T-helper 1 cell (primary cell): ENCODE measurements at regions not wholly inside any gene's neighbourhood (a gene's known extent, or its start where the extent isn't known, plus 50 kb on each side); places are given as distances from the start of the nearest gene placed in this dataset.
"Not testable (repeated sequence)": the region's sequence is repeated elsewhere in the genome, so short reads cannot be mapped to it uniquely, and the experiment has no call there.

Experiments
- DNase-seq, 5 donors: peaks; one replicate each; pipeline ENCODE4 v3.0.0-alpha.2; 2012 to 2020

DNA sequence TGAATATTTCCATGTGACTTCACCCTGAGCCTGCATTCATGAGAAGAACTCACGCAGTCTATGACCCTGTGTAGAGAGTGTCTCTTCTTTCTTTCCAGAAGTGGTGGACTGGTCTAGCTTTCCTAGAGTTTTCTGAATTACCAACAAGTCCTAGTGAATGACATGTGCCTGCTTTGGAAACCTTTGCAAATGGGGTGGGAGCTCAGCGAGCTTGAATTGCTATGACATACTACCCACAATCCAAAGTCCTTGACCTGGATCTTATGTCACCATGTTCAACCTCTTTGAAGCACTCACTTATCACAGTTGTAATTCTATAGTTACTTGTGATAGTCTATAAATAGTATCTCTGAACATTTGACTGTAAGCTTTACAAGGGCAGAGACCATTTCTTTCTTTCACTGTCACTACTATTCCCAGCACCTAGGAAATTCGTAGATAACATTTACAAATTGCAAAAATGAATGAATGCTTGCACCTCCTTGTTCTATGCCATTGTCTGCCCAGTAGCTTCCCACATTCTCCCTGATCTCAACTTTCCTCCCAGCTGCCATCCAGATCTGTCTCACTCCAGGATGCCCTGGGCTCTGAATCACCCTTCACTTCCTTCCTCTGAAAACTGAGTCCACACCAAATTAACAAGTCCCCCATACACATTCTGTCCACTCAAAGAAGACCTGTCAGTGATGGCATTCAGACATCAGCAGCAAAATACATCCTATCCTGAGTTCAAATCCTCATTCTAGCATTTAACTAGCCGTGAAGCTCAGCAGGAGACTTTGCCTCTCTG is 201.9 kb upstream of the SESN3 start:
- DNase-seq: no peak

DNA sequence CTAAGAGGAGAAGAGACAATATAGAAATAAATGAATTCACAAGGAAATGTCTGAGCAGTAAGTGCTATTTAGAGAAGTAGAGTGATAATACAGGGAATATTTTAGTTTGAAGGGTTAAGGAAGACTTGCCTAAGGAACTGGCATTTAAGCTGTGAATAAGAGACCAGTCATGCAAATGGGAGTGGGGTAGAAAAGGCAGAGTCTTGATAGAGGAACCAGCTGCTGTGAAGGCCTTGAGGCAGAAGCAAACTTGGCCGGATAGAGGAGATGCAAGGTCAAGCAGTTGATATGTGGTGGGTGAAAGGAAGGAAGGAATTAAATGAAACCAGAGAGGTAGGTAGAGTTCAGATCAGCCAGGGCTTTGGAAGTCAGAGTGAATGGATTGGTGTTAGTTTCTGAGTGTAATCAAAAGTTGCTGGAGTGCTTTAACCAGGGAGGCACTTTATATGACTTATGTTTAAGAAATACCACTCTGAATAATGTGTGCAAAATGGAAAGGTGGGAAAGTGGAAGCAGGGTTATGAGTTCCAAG is 198.4 kb upstream of the SESN3 start:
- no peak for DNase-seq

- no peak for DNase-seq
These were observed 195.9 kb upstream of the SESN3 start for GRCh38 chr11:95426823-95427462.

DNA sequence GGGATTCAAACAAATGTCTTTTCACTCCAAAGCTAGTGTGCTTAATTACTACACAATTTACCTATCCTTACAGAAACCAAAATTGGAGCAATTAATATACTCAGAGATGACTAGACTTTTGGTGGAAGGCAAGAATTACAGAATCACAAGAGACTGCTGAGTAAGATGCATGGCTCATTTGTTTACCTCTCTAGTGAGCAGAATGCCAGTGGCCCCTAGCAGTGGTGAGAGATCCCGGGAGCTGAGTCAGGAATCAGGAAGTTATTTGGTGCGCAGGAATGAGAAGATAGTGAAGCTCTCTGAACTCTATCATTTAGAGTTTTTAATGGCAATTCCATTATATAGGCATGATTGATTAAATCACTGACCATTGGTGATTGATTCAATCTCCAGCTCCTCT is 188.9 kb upstream of the SESN3 start:
- no peak for DNase-seq

DNA sequence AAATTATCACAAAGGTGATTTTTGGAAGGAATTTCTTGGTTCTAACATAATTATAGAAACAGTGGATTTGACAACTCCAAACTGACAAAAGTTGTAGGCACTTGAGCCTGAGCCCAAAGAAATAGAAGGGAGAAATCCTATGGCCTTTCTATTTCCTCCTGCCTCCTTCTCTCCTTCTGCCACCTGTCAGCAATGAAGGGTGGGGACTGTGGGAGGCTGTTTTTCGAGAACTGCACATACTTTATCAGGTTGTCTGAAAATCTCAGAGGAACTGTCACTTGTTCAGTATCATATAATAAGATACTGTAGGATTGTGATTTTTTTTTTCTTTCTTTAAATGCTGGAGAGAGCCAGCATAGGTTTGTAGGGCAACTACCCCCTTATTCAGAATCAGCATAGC is 187.9 kb upstream of the SESN3 start:
- DNase-seq: no peak

DNA sequence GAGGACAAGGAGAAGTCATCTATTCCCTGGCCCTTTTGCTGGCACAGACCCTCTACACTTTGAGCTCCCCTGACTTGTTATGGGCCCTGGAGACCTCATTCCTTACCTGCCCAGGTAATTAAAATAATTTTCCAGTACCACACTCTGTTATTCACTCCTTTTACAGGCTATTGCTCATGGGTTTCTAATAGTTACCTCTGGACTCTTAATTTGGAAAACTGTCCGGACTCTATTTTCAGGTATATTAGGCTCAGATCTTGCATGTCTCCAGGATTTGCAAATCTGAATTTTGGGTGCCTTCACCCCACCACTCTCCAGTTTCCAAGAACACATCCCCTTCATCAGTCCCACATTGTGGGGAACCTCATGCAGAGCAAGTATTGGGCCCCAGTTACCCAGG is 186.8 kb upstream of the SESN3 start:
- DNase-seq: no peak

GRCh38 chr11:95415837-95416304 is 184.9 kb upstream of the SESN3 start:
- no peak for DNase-seq

GRCh38 chr11:95414217-95414616 is 183.2 kb upstream of the SESN3 start:
- DNase-seq: no peak

GRCh38 chr11:95413761-95414160 is 182.8 kb upstream of the SESN3 start:
- DNase-seq: no peak

- DNase-seq: no peak
These were observed 182.0 kb upstream of the SESN3 start for GRCh38 chr11:95413021-95413420.

DNA sequence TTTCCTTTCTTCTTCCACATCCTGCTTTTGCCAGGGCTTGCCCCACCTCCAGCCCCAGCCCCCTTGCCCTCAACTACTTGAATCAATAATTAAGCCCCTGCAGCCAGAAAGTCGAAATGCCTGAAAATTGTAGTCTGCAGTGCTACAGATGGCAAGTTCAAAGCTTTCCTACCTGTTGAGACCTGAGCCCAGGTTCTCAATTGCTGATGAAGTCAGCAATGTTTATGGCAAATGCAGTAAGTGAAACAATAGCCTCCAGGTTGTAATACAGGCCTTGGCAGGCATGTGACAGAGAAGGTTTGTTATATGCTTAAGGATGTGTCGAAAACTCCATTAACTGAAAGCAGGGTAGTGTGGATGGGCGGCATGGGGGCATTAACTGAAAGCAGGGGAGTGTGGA is 181.1 kb upstream of the SESN3 start:
- DNase-seq: no peak

DNA sequence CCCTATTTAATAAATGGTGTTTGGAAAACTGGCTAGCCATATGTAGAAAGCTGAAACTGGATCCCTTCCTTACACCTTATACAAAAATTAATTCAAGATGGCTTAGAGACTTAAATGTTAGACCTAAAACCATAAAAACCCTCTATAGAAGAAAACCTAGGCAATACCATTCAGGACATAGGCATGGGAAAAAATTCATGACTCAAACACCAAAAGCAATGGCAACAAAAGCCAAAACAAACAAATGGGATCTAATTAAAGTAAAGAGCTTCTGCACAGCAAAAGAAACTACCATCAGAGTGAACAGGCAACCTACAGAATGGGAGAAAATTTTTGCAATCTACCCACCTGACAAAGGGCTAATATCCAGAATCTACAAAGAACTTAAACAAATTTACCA is 179.7 kb upstream of the SESN3 start:
- DNase-seq: not testable (repeated sequence)

DNA sequence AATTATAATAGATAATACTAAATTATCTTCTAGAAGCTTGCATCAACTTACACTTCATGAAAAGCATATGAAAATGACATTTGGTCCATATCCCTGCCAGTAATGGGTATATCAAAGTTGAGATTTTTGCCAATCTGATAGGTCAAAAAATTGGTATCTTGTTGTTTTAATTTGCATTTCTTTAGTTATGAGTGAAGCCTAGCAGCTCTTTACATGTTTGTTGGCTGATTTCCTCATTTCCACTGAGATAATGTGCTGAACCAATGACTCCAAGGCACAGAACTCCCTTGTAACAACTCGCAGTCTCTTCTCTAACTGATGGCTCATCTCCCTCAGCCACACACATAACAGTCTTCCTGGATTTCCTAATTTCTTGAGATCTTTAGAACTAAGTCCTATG is 175.3 kb upstream of the SESN3 start:
- DNase-seq: no peak

DNA sequence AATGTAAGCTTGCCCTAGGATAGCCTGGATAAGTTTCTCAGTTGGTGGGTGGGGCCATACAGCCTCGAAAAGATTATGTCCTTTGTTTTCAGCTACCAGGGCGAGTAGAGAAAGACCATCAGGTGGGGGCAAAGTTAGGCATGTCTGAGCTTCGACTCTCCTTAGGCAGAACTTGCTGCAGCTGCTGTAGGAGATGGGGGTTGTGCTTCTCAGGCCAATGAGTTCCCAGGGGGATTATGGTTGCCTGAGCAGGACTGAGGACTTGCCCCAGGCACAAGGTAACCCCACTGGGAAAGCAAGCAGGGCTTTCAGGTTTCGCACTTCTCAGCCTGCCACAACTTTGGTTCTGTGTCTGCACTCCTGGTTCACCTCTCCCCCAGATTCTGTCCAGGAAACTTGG is 173.4 kb upstream of the SESN3 start:
- DNase-seq: no peak

DNA sequence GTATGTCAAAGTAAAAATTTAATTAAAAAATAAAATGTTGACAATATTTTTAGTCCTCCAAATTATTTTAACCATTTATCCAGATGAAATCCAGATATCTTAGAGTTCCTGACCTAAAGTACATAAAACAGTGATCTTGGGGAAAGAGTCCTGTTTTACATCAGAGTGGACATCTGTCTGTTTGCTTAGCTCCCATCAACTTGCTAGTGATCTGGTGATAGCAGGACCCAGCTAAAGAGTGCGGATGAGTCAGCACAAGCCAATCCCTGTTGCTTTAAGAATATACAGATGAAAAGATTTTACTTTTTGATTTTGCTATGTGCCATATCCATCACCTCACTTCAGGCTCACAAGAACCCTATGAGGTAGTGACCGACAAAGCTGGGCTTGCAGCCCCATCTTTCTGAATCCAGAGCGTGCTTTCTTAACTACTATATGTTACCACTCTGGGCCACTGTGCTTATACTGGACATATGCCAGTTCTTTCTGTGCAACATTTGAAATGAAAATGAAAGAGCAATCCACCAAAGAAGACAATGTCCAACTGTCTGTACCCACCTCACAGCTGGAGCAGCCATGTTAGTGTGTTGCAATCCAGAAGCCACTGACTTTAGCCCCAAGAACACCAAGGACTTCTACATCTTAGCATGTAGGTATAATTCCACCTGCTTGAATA is 167.6 kb upstream of the SESN3 start:
- no peak for DNase-seq

- no peak for DNase-seq
These were observed 161.6 kb upstream of the SESN3 start for GRCh38 chr11:95392644-95393043.

DNA sequence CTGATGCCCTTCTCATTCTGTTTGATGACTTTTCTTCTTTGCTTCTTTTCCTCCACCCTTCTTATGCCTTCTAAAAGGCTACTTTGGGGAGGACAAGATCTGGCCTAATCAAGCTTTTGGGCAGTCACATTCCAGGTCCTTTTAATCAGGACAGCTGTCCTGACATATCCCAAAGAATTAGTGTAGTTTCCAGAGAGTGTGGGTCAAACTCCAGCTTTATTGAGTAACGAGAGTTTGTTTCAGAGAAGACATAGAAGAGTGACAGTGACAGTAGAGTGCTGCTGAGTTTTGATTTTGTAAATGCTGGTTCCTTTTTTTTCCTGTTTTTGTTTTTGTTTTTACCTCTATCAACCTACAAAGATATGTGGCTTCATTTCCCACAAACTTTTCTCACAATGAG is 158.4 kb upstream of the SESN3 start:
- DNase-seq: no peak

- DNase-seq: no peak
These were observed 157.1 kb upstream of the SESN3 start for GRCh38 chr11:95388086-95388485.

- DNase-seq: no peak
These were observed 156.3 kb upstream of the SESN3 start for GRCh38 chr11:95387325-95387724.

- no peak for DNase-seq
These were observed 154.6 kb upstream of the SESN3 start for GRCh38 chr11:95385577-95385976.

DNA sequence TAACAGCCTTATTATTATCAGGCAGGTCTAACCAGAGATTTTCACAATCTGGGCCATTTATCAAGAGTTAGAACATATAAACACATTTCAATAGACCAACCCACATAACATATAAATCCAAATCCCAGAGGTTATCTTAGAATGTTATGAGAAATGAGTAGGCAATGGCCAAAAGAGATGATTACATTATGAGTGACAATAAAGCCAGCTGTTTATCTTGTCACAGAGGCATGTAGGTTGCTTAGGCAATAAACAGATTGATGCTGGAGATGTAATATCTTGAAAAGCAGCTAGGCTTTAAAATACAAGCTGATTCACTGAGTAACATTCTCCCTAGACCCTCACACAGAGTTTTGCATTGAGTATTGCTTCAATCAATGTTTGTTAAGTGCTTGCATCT is 148.5 kb upstream of the SESN3 start:
- no peak for DNase-seq

- no peak for DNase-seq
These were observed 147.8 kb upstream of the SESN3 start for GRCh38 chr11:95378789-95379188.

GRCh38 chr11:95378111-95378510 is 147.1 kb upstream of the SESN3 start:
- DNase-seq: no peak

GRCh38 chr11:95375886-95376285 is 144.9 kb upstream of the SESN3 start:
- DNase-seq: no peak
